LNCAP (cell line): ENCODE measurements at regions not wholly inside any gene's neighbourhood (a gene's known extent, or its start where the extent isn't known, plus 50 kb on each side); places are given as distances from the start of the nearest gene placed in this dataset.

ENCODE experiments used
- TF ChIP-seq, protein P1 (sequence below): fragments of 450-650 bp; IDR thresholded peaks from 2 replicates; pipeline ENCODE4 v1.5.1; 2017; ENCODE audit warnings: mild to moderate bottlenecking

DNA sequence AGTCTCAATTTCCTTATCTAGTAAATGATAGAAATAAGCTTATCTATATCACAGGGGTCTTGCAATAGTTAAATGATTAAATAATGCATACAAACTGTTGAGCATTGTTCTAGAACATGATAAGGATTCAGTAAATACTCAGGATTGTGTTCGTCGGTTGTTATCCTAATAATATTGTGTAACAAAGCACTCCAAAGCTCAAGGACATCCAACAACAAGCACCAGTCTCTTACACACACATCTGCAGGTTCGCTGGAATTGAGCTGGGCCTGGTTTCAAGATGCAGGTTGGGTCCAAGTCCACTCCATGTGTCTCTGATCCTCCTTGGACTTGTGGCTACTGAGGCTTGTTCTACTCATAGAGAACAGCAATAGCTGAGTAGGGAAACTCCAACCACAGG is 74.1 kb upstream of the MC3R start:
- TF ChIP-seq, protein P1, sequence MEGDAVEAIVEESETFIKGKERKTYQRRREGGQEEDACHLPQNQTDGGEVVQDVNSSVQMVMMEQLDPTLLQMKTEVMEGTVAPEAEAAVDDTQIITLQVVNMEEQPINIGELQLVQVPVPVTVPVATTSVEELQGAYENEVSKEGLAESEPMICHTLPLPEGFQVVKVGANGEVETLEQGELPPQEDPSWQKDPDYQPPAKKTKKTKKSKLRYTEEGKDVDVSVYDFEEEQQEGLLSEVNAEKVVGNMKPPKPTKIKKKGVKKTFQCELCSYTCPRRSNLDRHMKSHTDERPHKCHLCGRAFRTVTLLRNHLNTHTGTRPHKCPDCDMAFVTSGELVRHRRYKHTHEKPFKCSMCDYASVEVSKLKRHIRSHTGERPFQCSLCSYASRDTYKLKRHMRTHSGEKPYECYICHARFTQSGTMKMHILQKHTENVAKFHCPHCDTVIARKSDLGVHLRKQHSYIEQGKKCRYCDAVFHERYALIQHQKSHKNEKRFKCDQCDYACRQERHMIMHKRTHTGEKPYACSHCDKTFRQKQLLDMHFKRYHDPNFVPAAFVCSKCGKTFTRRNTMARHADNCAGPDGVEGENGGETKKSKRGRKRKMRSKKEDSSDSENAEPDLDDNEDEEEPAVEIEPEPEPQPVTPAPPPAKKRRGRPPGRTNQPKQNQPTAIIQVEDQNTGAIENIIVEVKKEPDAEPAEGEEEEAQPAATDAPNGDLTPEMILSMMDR = no peak

DNA sequence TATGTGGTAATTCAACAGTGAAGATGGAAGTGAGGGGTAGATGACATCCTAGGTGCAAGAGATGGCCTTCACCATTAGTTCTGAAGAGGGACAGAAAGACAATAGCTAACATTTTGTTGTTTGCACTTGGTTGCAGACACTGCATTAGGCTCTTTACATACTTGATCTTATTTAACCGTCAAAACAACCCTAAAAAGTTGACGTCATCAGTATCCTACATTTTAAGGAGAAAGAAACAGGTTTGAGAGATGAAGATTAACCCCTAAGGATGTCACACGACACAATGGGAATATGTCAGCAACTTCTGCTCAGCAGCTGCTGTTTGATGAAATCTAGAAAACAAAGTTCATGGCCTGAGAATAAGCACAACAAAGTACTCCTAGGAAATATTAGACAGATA is 72.6 kb upstream of the MC3R start:
- TF ChIP-seq, protein P1 = no peak

DNA sequence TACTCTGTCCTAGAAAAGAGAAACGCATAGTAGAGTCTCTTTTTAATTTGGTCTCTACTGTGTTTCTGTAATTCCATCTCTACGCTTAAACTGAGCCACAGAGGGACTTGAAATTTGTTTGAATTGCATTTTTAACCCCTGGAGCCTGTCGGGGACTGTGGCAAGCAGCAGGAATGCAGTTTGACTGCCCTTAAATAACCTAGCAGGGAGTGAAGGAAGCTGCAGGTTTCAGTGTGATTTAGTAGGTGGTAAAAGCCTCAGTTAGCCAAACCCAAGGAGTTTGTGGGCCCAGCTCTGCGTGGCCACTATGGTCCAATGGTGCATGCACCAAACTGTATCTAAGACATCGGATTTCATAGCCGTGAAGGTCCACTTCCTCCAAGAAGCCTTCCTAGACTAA is 70.3 kb upstream of the MC3R start:
- TF ChIP-seq, protein P1 = no peak

DNA sequence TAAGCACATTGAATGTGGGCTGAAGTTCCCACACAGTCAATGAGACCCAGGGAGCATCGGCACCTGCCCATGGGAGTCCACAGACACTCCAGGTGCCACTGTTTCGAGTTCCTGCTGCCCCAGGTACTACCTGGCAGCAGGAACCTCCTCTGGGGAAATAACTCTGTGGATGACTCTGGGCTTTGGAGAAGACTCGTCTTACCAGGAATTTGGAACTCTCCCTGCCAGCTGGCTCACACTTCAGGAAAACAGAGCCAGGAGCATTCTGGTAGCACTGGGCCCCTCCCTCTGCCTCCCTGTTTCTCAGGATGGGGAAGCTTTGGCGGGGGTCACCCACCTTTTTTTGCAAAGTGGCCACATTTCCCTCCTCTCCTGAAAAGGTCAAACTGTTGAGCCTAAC is 69.5 kb upstream of the MC3R start:
- TF ChIP-seq, protein P1 = no peak

DNA sequence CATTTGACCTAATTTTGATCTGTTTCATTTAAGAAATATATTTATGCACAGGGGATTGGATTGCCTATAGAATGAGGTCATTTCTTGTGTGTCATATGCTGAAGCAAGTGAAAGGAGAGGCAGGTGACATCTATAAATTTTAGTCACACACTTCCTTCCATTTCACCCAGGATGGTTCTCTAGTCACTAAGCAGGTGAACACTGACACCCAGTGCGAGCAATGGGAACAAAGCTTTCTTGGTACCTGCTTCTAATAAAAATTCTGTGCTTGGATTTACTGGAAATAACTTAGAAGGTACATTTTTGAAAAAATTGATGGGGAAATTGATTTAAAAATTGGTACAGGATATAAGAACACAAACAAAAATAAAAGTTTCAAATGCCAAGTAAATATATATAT is 66.9 kb upstream of the MC3R start:
- TF ChIP-seq, protein P1 = no peak

DNA sequence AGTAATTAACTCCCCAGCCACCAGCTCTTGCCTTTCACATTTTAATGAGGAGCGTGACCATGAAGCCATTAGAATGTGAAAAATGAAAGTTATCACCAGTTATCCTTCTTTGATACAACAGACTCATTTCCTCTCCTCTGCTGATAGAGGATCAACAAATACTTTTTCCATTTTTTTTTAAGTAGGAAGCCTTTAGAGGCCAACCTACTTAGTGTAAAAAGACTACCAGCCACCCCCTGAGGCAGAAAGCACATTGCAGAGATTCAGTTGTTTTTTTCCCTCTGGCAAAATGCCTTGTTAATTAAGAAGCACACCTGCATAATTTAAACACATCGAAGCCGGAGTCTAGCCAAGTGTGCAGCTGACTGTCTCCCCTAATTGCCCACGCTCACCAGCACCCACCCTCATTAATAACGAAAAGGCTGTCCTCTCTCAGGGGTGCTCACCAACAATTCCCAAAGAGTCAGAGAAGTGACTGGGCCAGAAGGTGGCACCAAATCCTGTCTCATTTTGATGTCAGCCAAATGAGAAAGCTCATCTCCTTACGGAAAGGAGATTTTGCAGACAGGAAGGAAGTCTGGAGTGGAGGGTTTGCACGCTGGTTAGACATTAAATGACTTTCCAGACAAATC is 60.9 kb upstream of the MC3R start:
- TF ChIP-seq, protein P1 = peak; percentile 25; the same call in 1 of the 2 replicates

DNA sequence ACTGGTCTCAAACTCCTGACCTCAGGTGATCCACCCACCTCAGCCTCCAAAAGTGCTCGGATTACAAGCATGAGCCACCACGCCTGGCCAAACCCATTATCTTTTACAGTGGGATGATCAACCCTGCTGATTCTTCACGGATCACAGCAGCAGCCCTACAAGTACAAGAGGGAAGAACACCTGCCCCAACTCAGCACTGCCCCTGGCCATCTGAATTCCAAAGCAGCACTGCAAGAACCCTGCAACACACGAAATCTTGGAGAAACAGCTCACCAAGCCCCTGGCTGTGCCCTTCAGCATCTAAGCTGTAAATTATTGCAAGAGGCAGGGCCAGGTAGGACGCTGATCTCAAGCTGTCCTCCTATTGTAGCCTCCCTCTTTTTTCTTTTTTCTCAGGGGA is 54.5 kb upstream of the MC3R start:
- TF ChIP-seq, protein P1 = no peak

DNA sequence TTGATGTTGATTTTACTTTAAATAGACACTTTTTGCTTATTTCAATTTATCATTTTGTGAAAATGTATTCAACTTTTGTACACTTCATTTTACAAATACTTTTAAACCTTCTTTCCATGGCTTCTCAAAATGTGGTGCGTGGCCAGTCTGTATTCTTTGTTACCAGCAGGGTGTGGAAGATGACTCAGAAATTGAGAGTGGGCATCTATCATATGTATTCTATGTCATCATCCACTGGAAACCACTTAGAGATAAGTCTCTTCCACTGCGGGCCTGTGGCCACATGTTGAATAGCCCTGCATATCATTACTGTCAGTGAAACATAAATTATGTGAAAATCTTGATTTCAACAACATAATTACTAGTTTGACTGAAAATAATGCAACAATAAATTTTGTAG is 52.6 kb upstream of the MC3R start:
- TF ChIP-seq, protein P1 = no peak
